IMR-90 (cell line): ENCODE measurements at regions not wholly inside any gene's neighbourhood (a gene's known extent, or its start where the extent isn't known, plus 50 kb on each side); places are given as distances from the start of the nearest gene placed in this dataset.

Experiments
- ATAC-seq: fragments of 200-7000 bp; cut with Tn5 transposase; 2 replicates; pipeline ENCODE4 v1.9.1; 2020; ENCODE audit warnings: low read depth, mild to moderate bottlenecking, moderate library complexity
- BruUV-seq: library from RNA; stranded (reverse); fragments of 400-500 nt; replicated peaks from 2 replicates; lab custom pipeline; 2021; lab: Mats Ljungman, UMichigan
- CTCF ChIA-PET: fragments of 300-600 bp; formaldehyde crosslinking; extraction: SDS; loops from one replicate; lab custom pipeline; 2021; ENCODE audit warnings: antibody characterized with exemption; lab: Yijun Ruan, JAX
- POLR2A ChIA-PET: fragments of 300-600 bp; sonication (Branson Sonifier 250); formaldehyde crosslinking; loops from one replicate; lab custom pipeline; 2022; ENCODE audit warnings: antibody characterized with exemption; ENCODE audit not compliant: unreplicated experiment; lab: Charles Lee
- DNase-seq: peaks from one replicate; pipeline ENCODE4 v3.0.0; 2013
- H2AFZ ChIP-seq: replicated peaks from 2 replicates; pipeline ENCODE3; 2013; ENCODE audit warnings: low read length, mild to moderate bottlenecking; ENCODE audit not compliant: poor library complexity
- H2AK5ac ChIP-seq: 2 replicates; pipeline ENCODE4 v1.6.1; 2013; ENCODE audit warnings: low read depth, low read length, inconsistent platforms
- H2AK9ac ChIP-seq: replicated peaks from 2 replicates; pipeline ENCODE3; 2013; ENCODE audit warnings: mild to moderate bottlenecking, low read depth, low read length, moderate library complexity; ENCODE audit not compliant: poor library complexity
- H2BK120ac ChIP-seq: 2 replicates; pipeline ENCODE4 v1.6.1; 2013; ENCODE audit warnings: low read depth, low read length, inconsistent platforms
- H2BK15ac ChIP-seq: 3 replicates; pipeline ENCODE4 v1.6.1; 2013; ENCODE audit warnings: low read depth, low read length, inconsistent platforms
- H2BK20ac ChIP-seq: 2 replicates; pipeline ENCODE4 v1.6.1; 2013; ENCODE audit warnings: low read depth, mild to moderate bottlenecking, inconsistent platforms, low read length, moderate library complexity
- H2BK5ac ChIP-seq: 2 replicates; pipeline ENCODE4 v1.6.1; 2013; ENCODE audit warnings: mild to moderate bottlenecking, low read depth, low read length, inconsistent platforms; ENCODE audit not compliant: poor library complexity, severe bottlenecking
- H3K14ac ChIP-seq: replicated peaks from 2 replicates; pipeline ENCODE4 v1.6.1; 2013; ENCODE audit warnings: low read depth, low read length, inconsistent platforms
- H3K18ac ChIP-seq: 2 replicates; pipeline ENCODE4 v1.6.1; 2013; ENCODE audit warnings: low read depth, low read length, control low read depth
- H3K23ac ChIP-seq: 2 replicates; pipeline ENCODE4 v1.6.1; 2013; ENCODE audit warnings: low read depth, low read length, inconsistent platforms
- H3K27ac ChIP-seq: 2 replicates; pipeline ENCODE4 v1.5.1; 2013; ENCODE audit warnings: mild to moderate bottlenecking, control low read depth, low read length; ENCODE audit not compliant: insufficient read depth
- H3K27me3 ChIP-seq: 2 replicates; pipeline ENCODE4 v1.6.1; 2013; ENCODE audit warnings: low read length; ENCODE audit not compliant: control insufficient read depth, insufficient read depth
- H3K36me3 ChIP-seq: 2 replicates; pipeline ENCODE4 v1.6.1; 2013; ENCODE audit warnings: low read length, mixed read lengths; ENCODE audit not compliant: control insufficient read depth, insufficient read depth
- H3K4ac ChIP-seq: 2 replicates; pipeline ENCODE4 v1.6.1; 2013; ENCODE audit warnings: low read depth, low read length, inconsistent platforms
- H3K4me1 ChIP-seq: 2 replicates; pipeline ENCODE4 v1.6.1; 2013; ENCODE audit warnings: low read length, mixed read lengths; ENCODE audit not compliant: control insufficient read depth, insufficient read depth
- H3K4me2 ChIP-seq: 2 replicates; pipeline ENCODE4 v1.6.1; 2013; ENCODE audit warnings: low read depth, mild to moderate bottlenecking, control low read depth, low read length, moderate library complexity
- H3K4me3 ChIP-seq: 2 replicates; pipeline ENCODE4 v1.5.1; 2013; ENCODE audit warnings: low read depth, mild to moderate bottlenecking, control low read depth, low read length, moderate library complexity; ENCODE audit not compliant: insufficient read depth
- H3K56ac ChIP-seq: 2 replicates; pipeline ENCODE4 v1.6.1; 2013; ENCODE audit warnings: low read length, inconsistent platforms; ENCODE audit not compliant: insufficient read depth; ENCODE audit errors: extremely low read depth
- H3K79me1 ChIP-seq, 2 experiments: 2 replicates each; pipeline ENCODE4 v1.6.1; 2013; ENCODE audit warnings: low read length in 2 of 2, inconsistent platforms in 1 of 2, low read depth in 1 of 2
- H3K9ac ChIP-seq: 2 replicates; pipeline ENCODE4 v1.6.1; 2013; ENCODE audit warnings: low read depth, low read length, control low read depth
- H3K9me1 ChIP-seq: 2 replicates; pipeline ENCODE4 v1.6.1; 2013; ENCODE audit warnings: low read length, inconsistent platforms; ENCODE audit not compliant: insufficient read depth
- H3K9me3 ChIP-seq: 2 replicates; pipeline ENCODE4 v1.6.1; 2013; ENCODE audit warnings: low read length; ENCODE audit not compliant: control insufficient read depth, insufficient read depth
- H4K20me1 ChIP-seq: 2 replicates; pipeline ENCODE4 v1.6.1; 2013; ENCODE audit warnings: low read length, inconsistent platforms; ENCODE audit not compliant: insufficient read depth
- H4K5ac ChIP-seq: 2 replicates; pipeline ENCODE4 v1.6.1; 2013; ENCODE audit warnings: mild to moderate bottlenecking, low read depth, low read length, control low read depth
- H4K8ac ChIP-seq, 2 experiments: 2 replicates each; pipeline ENCODE4 v1.6.1; 2013; ENCODE audit warnings: low read depth in 2 of 2, low read length in 2 of 2, control low read depth in 1 of 2, inconsistent platforms in 1 of 2
- H4K91ac ChIP-seq: 2 replicates; pipeline ENCODE4 v1.6.1; 2013; ENCODE audit warnings: low read depth, low read length, inconsistent platforms; ENCODE audit not compliant: insufficient read depth
- BHLHE40 ChIP-seq: fragments of 150-350 bp; IDR thresholded peaks from 2 replicates; pipeline ENCODE4 v1.6.1; 2016; ENCODE audit warnings: mild to moderate bottlenecking, low read depth, low read length
- CEBPB ChIP-seq: IDR thresholded peaks from 2 replicates; pipeline ENCODE4 v1.6.1; 2012; ENCODE audit warnings: low read depth, low read length, improper control_type of control experiment
- CHD1 ChIP-seq: IDR thresholded peaks from 2 replicates; pipeline ENCODE4 v1.6.1; 2012; ENCODE audit warnings: low read depth, low read length, improper control_type of control experiment
- FOS ChIP-seq: fragments of 150-350 bp; IDR thresholded peaks from 2 replicates; pipeline ENCODE4 v1.6.1; 2016; ENCODE audit warnings: low read depth, low read length
- MAFK ChIP-seq: IDR thresholded peaks from 2 replicates; pipeline ENCODE4 v1.6.1; 2012; ENCODE audit warnings: low read depth, low read length, improper control_type of control experiment
- MAZ ChIP-seq: IDR thresholded peaks from 2 replicates; pipeline ENCODE4 v1.6.1; 2012; ENCODE audit warnings: low read depth, mild to moderate bottlenecking, low read length, improper control_type of control experiment, moderate library complexity, borderline replicate concordance
- MXI1 ChIP-seq: IDR thresholded peaks from 2 replicates; pipeline ENCODE4 v1.6.1; 2012; ENCODE audit warnings: low read depth, mild to moderate bottlenecking, low read length, moderate library complexity, borderline replicate concordance
- NFE2L2 ChIP-seq: fragments of 150-350 bp; IDR thresholded peaks from 2 replicates; pipeline ENCODE4 v1.6.1; 2016; ENCODE audit warnings: low read depth, mild to moderate bottlenecking, low read length
- POLR2A ChIP-seq: IDR thresholded peaks from 2 replicates; pipeline ENCODE4 v1.6.1; 2012; ENCODE audit warnings: mild to moderate bottlenecking, low read depth, low read length
- RAD21 ChIP-seq: IDR thresholded peaks from 2 replicates; pipeline ENCODE4 v1.6.1; 2012; ENCODE audit warnings: low read length, improper control_type of control experiment
- RCOR1 ChIP-seq: IDR thresholded peaks from 2 replicates; pipeline ENCODE4 v1.6.1; 2012; ENCODE audit warnings: mild to moderate bottlenecking, low read length, improper control_type of control experiment; ENCODE audit not compliant: insufficient replicate concordance
- RFX5 ChIP-seq: IDR thresholded peaks from 2 replicates; pipeline ENCODE4 v1.8.0; 2012; ENCODE audit warnings: low read depth, mild to moderate bottlenecking, low read length, moderate library complexity
- SMC3 ChIP-seq: fragments of 150-350 bp; IDR thresholded peaks from 2 replicates; pipeline ENCODE4 v1.6.1; 2016; ENCODE audit warnings: low read depth, mild to moderate bottlenecking, antibody characterized with exemption, low read length, moderate library complexity
- WGBS, 2 experiments: methylation state at CpG; one replicate each; pipeline versions ENCODE4 v1.1.5 to v1.1.7; 2013; ENCODE audit warnings: missing lambda C conversion rate in 2 of 2; ENCODE audit not compliant: insufficient read length in 1 of 2; ENCODE audit errors: extremely low coverage in 2 of 2; 5-methylcytosine and 5-hydroxymethylcytosine counted together
- dilution Hi-C: fragments of 300-500 bp; cut with HindIII; formaldehyde crosslinking; loops from one replicate; pipeline ENCODE4 v1.14.3; 2018; ENCODE audit warnings: low sequenced_read_pairs; ENCODE audit not compliant: unreplicated experiment
- in situ Hi-C: fragments of 300-500 bp; cut with MboI; formaldehyde crosslinking; loops from 3 replicates; pipeline ENCODE4 v1.14.3; 2019; ENCODE audit warnings: low sequenced_read_pairs, inconsistent platforms, mixed read lengths
- intact Hi-C: fragments of 100-400 bp; cut with micrococcal nuclease; formaldehyde crosslinking; loops from 2 replicates; pipeline ENCODE4 v1.10.0; 2022
- TF ChIP-seq, protein P1 (sequence below): fragments of 150-350 bp; IDR thresholded peaks from 2 replicates; pipeline ENCODE4 v1.6.1; 2016; ENCODE audit warnings: low read depth, mild to moderate bottlenecking, low read length, moderate library complexity, borderline replicate concordance
- TF ChIP-seq, protein P2 (sequence below): fragments of 150-350 bp; IDR thresholded peaks from 2 replicates; pipeline ENCODE4 v1.6.1; 2017; ENCODE audit warnings: mild to moderate bottlenecking, antibody characterized with exemption, low read length, low read depth
- TF ChIP-seq, protein P3 (sequence below): conservative IDR thresholded peaks from 2 replicates; pipeline ENCODE4 v1.5.1; 2012; ENCODE audit warnings: mild to moderate bottlenecking, low read depth, low read length, improper control_type of control experiment

DNA sequence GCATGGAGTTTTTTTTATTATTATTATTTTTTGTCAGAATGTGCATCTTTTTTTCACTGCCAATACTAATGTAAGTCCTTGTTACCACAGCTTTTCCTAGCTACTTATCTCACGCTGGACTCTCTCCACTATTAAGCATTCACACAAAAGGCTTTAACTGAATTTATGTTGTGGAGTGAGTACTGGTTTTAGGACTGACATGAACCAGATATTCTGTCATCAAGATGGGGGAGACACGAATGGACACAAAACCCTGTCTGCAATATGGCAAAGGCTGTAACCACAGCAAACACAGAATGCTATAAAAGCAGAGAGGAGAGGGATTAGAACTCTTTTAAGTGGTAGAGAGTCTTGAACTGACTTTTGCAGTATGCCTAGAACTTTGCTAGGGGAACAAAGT lies 592.2 kb upstream of the TBL1XR1 start:
- Histone ChIP-seq H3K14ac (0 out of 2 replicates have a peak overlapping the region, but pooled peaks have one; percentile 4), H4K20me1 (no peaks in the 10 kb centered on the region), H3K4me1 (peaks cover 7% of the 10 kb centered on the region; the same call in 1 of the 2 replicates), H3K27ac (no peak overlapping the region), H3K4ac (0 out of 2 replicates have a peak overlapping the region, but pooled peaks have one; percentile 23), H2AFZ (no peak overlapping the region), H3K36me3 (no peaks in the 10 kb centered on the region), H2BK20ac (peak overlapping the region; percentile 79), H4K91ac (0 out of 2 replicates have a peak overlapping the region, but pooled peaks have one; percentile 6), H3K18ac (peak overlapping the region; percentile 9; the same call in 1 of the 2 replicates), H2BK15ac (peak overlapping the region; percentile 82; the same call in 1 of the 3 replicates), H4K5ac (peak overlapping the region; percentile 46; the same call in 1 of the 2 replicates), H3K9me3 (no peaks in the 10 kb centered on the region), H3K56ac (no peak overlapping the region), H2BK120ac (peak overlapping the region; percentile 44; the same call in 1 of the 2 replicates), H3K4me3 (no peak overlapping the region), H2AK9ac (no peak overlapping the region), H3K9ac (no peak overlapping the region), H2AK5ac (peak overlapping the region; percentile 11; the same call in 1 of the 2 replicates), H3K4me2 (no peak overlapping the region), H3K79me1 (no peaks in the 10 kb centered on the region), H4K8ac (peak overlapping the region in 1 of 2 experiments; percentile 53; a peak in 2 of 4 replicates), H3K9me1 (peaks cover 4% of the 10 kb centered on the region), H3K23ac (no peak overlapping the region), H2BK5ac (no peak overlapping the region), H3K27me3 (no peaks in the 10 kb centered on the region)
- dilution Hi-C loops (no loop called here), in situ Hi-C loops (no loop called here), intact Hi-C loops (no loop called here)
- DNase-seq (no peak), ATAC-seq (no peak)
- WGBS, 2 experiments = no CpG with 5 or more reads among the region's 2 CpGs
- ChIA-PET POLR2A (no interaction called here), CTCF (no interaction called here)
- TF ChIP-seq POLR2A (no peak), NFE2L2 (no peak), CHD1 (no peak), RAD21 (no peak), SMC3 (no peak), RCOR1 (no peak), CEBPB (no peak), FOS (no peak), MAZ (no peak), BHLHE40 (no peak), MXI1 (no peak), RFX5 (no peak), MAFK (no peak)
- TF ChIP-seq, protein P1, sequence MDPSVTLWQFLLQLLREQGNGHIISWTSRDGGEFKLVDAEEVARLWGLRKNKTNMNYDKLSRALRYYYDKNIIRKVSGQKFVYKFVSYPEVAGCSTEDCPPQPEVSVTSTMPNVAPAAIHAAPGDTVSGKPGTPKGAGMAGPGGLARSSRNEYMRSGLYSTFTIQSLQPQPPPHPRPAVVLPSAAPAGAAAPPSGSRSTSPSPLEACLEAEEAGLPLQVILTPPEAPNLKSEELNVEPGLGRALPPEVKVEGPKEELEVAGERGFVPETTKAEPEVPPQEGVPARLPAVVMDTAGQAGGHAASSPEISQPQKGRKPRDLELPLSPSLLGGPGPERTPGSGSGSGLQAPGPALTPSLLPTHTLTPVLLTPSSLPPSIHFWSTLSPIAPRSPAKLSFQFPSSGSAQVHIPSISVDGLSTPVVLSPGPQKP = no peak
- TF ChIP-seq, protein P2, sequence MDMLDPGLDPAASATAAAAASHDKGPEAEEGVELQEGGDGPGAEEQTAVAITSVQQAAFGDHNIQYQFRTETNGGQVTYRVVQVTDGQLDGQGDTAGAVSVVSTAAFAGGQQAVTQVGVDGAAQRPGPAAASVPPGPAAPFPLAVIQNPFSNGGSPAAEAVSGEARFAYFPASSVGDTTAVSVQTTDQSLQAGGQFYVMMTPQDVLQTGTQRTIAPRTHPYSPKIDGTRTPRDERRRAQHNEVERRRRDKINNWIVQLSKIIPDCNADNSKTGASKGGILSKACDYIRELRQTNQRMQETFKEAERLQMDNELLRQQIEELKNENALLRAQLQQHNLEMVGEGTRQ = no peak
- TF ChIP-seq, protein P3, sequence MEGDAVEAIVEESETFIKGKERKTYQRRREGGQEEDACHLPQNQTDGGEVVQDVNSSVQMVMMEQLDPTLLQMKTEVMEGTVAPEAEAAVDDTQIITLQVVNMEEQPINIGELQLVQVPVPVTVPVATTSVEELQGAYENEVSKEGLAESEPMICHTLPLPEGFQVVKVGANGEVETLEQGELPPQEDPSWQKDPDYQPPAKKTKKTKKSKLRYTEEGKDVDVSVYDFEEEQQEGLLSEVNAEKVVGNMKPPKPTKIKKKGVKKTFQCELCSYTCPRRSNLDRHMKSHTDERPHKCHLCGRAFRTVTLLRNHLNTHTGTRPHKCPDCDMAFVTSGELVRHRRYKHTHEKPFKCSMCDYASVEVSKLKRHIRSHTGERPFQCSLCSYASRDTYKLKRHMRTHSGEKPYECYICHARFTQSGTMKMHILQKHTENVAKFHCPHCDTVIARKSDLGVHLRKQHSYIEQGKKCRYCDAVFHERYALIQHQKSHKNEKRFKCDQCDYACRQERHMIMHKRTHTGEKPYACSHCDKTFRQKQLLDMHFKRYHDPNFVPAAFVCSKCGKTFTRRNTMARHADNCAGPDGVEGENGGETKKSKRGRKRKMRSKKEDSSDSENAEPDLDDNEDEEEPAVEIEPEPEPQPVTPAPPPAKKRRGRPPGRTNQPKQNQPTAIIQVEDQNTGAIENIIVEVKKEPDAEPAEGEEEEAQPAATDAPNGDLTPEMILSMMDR = no peak
- no TSS peak for BruUV-seq
